C4-2B (cell line): ENCODE measurements at regions not wholly inside any gene's neighbourhood (a gene's known extent, or its start where the extent isn't known, plus 50 kb on each side); places are given as distances from the start of the nearest gene placed in this dataset.

Source experiments
- CTCF ChIP-seq: fragments of 450-650 bp; conservative IDR thresholded peaks from 2 replicates; pipeline ENCODE4 v1.5.1; 2017; ENCODE audit warnings: mild to moderate bottlenecking
- ZFX ChIP-seq: fragments of 450-650 bp; IDR thresholded peaks from 2 replicates; pipeline ENCODE4 v1.6.1; 2017

GRCh38 chr10:64637939-64638338, 1116.7 kb downstream of the REEP3 start:
- TF ChIP-seq CTCF, result no peak
- TF ChIP-seq ZFX, result no peak
